HepG2 (cell line): ENCODE measurements at regions not wholly inside any gene's neighbourhood (a gene's known extent, or its start where the extent isn't known, plus 50 kb on each side); places are given as distances from the start of the nearest gene placed in this dataset.
A peak's percentile ranks its signal among the peaks of the same experiment; 100 is the strongest.

Source experiments
- ATAC-seq: fragments of 200-7000 bp; cut with Tn5 transposase; 3 replicates; pipeline ENCODE4 v1.9.1; 2020; ENCODE audit warnings: mild to moderate bottlenecking, moderate library complexity
- BruUV-seq: library from RNA; stranded (reverse); fragments of 400-500 nt; replicated peaks from 2 replicates; lab custom pipeline; 2021; lab: Mats Ljungman, UMichigan
- CTCF ChIA-PET: fragments of 300-600 bp; formaldehyde crosslinking; extraction: SDS; loops from one replicate; lab custom pipeline; 2021; ENCODE audit warnings: low total read pairs, inconsistent platforms, low intra/inter-chr PET ratio; lab: Yijun Ruan, JAX
- POLR2A ChIA-PET: fragments of 350-600 bp; sonication (Branson Sonifier 250); formaldehyde crosslinking; loops from one replicate; lab custom pipeline; 2020; ENCODE audit warnings: antibody characterized with exemption, inconsistent platforms; lab: Yijun Ruan, JAX
- DNase-seq: peaks from one replicate; pipeline ENCODE4 v3.0.0-alpha.2; 2015; ENCODE audit warnings: low spot score
- FAIRE-seq: peaks from 3 replicates; lab custom pipeline; 2011; peaks lifted over from hg19 to GRCh38; lab: Jason Lieb, UNC
- H2AFZ ChIP-seq: one replicate; pipeline ENCODE4 v1.6.1; 2011; ENCODE audit warnings: low read length, inconsistent platforms
- H3K27ac ChIP-seq: fragments of 300-600 bp; 3 replicates; pipeline ENCODE4 v1.8.0; 2011; ENCODE audit warnings: mixed run types, mild to moderate bottlenecking, mixed read lengths, low read length, inconsistent platforms; ENCODE audit not compliant: insufficient read depth; ENCODE audit errors: extremely low read length
- H3K27me3 ChIP-seq, 2 experiments: fragments of 200-600 bp in 1 of 2; 2 replicates in 1 of 2; 3 replicates in 1 of 2; pipeline versions ENCODE4 v1.6.0 to v1.8.0; 2011; ENCODE audit warnings: low read length in 2 of 2, mild to moderate bottlenecking in 2 of 2, moderate library complexity in 2 of 2, inconsistent platforms in 1 of 2; ENCODE audit not compliant: insufficient read depth in 2 of 2, control insufficient read depth in 1 of 2
- H3K36me3 ChIP-seq, 2 experiments: fragments of 200-600 bp in 1 of 2; replicated peaks in 1 of 2; 2 replicates in 1 of 2; 3 replicates in 1 of 2; pipeline versions ENCODE4 v1.5.1 to v1.8.0; 2011; ENCODE audit warnings: low read length in 2 of 2, inconsistent platforms in 1 of 2; ENCODE audit not compliant: insufficient read depth in 2 of 2, control insufficient read depth in 1 of 2
- H3K4me1 ChIP-seq: 2 replicates; pipeline ENCODE4 v1.5.1; 2012; ENCODE audit warnings: low read length, inconsistent platforms; ENCODE audit not compliant: insufficient read depth
- H3K4me2 ChIP-seq: 2 replicates; pipeline ENCODE4 v1.6.0; 2011; ENCODE audit warnings: low read depth, low read length, inconsistent platforms
- H3K4me3 ChIP-seq, 3 experiments: fragments of 200-600 bp in 1 of 3; sonication (generic), shearing (Covaris generic) in 1 of 3; replicated peaks in 1 of 3; 2 replicates each; pipeline ENCODE4 v1.5.1; 2011 to 2016; ENCODE audit warnings: low read length in 3 of 3, inconsistent platforms in 2 of 3, low read depth in 2 of 3, mild to moderate bottlenecking in 2 of 3, control low read depth in 1 of 3, mixed read lengths in 1 of 3; ENCODE audit not compliant: insufficient read depth in 1 of 3
- H3K79me2 ChIP-seq: one replicate; pipeline ENCODE4 v1.6.1; 2011; ENCODE audit warnings: low read length, inconsistent platforms; ENCODE audit not compliant: insufficient read depth
- H3K9ac ChIP-seq: 2 replicates; pipeline ENCODE4 v1.6.0; 2011; ENCODE audit warnings: mild to moderate bottlenecking, low read depth, low read length, inconsistent platforms; ENCODE audit not compliant: insufficient read depth
- H3K9me3 ChIP-seq: 2 replicates; pipeline ENCODE4 v1.5.1; 2012; ENCODE audit warnings: mild to moderate bottlenecking, low read length
- H4K20me1 ChIP-seq: 2 replicates; pipeline ENCODE4 v1.6.0; 2011; ENCODE audit warnings: inconsistent platforms, mild to moderate bottlenecking, low read length, moderate library complexity; ENCODE audit not compliant: insufficient read depth
- ARID5B ChIP-seq: IDR thresholded peaks from 2 replicates; pipeline ENCODE4 v1.4.0; 2020; ENCODE audit warnings: mild to moderate bottlenecking, missing genetic modification reagents
- CBX5 ChIP-seq: sonication (generic); formaldehyde crosslinking; IDR thresholded peaks from 2 replicates; pipeline ENCODE4 v1.4.0; 2020; ENCODE audit warnings: missing genetic modification reagents, borderline replicate concordance
- CREB1 ChIP-seq, 2 experiments: fragments of 450-650 bp in 1 of 2; IDR thresholded peaks; 2 replicates each; pipeline ENCODE4 v1.6.1; 2016 to 2017; ENCODE audit warnings: control low read depth in 1 of 2, mild to moderate bottlenecking in 1 of 2, missing compliant biosample characterization in 1 of 2, missing genetic modification characterization in 1 of 2
- ELF4 ChIP-seq: sonication (generic); formaldehyde crosslinking; IDR thresholded peaks from 2 replicates; pipeline ENCODE4 v1.5.0; 2020; ENCODE audit warnings: missing genetic modification reagents, mild to moderate bottlenecking, moderate library complexity, borderline replicate concordance
- FOXK1 ChIP-seq: sonication (generic); formaldehyde crosslinking; IDR thresholded peaks from 2 replicates; pipeline ENCODE4 v1.4.0; 2020; ENCODE audit warnings: low read depth, missing genetic modification reagents, borderline replicate concordance
- MED1 ChIP-seq: sonication (generic); formaldehyde crosslinking; IDR thresholded peaks from 2 replicates; pipeline ENCODE4 v1.4.0; 2020; ENCODE audit warnings: missing genetic modification reagents
- MTF1 ChIP-seq: sonication (generic); formaldehyde crosslinking; IDR thresholded peaks from 2 replicates; pipeline ENCODE4 v1.5.0; 2020; ENCODE audit warnings: missing genetic modification reagents
- PLSCR1 ChIP-seq: sonication (generic); formaldehyde crosslinking; IDR thresholded peaks from 2 replicates; pipeline ENCODE4 v1.5.0; 2020; ENCODE audit warnings: missing genetic modification reagents, mild to moderate bottlenecking, borderline replicate concordance
- ZNF747 ChIP-seq: sonication (generic); formaldehyde crosslinking; IDR thresholded peaks from 2 replicates; pipeline ENCODE4 v1.8.1; 2023; ENCODE audit warnings: missing genetic modification reagents, mild to moderate bottlenecking, borderline replicate concordance
- WGBS: methylation state at CpG from one replicate; pipeline ENCODE4 v1.1.6; 2017; ENCODE audit warnings: low lambda C conversion rate; 5-methylcytosine and 5-hydroxymethylcytosine counted together
- in situ Hi-C: cut with HindIII; loops from 2 replicates; pipeline ENCODE4 v1.10.0; 2017; ENCODE audit warnings: low pct_unique_long_range_greater_than_20kb; ENCODE audit not compliant: extremely low pct_ligation_motif_present
- intact Hi-C: fragments of 100-400 bp; cut with micrococcal nuclease; formaldehyde crosslinking; loops from one replicate; pipeline ENCODE4 v1.10.0; 2022; ENCODE audit not compliant: unreplicated experiment

GRCh38 chr2:84152462-84152861 lies 306.6 kb downstream of the SUCLG1 start:
- DNase-seq (no peak), ATAC-seq (no peak), FAIRE-seq (no peak)
- H3K4me2 ChIP-seq = no peak overlapping the region
- WGBS = 0% methylated on average over 2 of the region's 2 CpGs
- H2AFZ ChIP-seq = no peak overlapping the region
- no peaks in the 10 kb centered on the region for H3K27me3 ChIP-seq
- POLR2A ChIA-PET = no interaction called here
- in situ Hi-C loops = no loop called here
- no peaks in the 10 kb centered on the region for H3K4me1 ChIP-seq
- CTCF ChIA-PET = no interaction called here
- no peak overlapping the region for H3K9ac ChIP-seq
- no peaks in the 10 kb centered on the region for H3K36me3 ChIP-seq
- H3K27ac ChIP-seq = no peak overlapping the region
- no peak overlapping the region for H3K4me3 ChIP-seq
- intact Hi-C loops = no loop called here
- no TSS peak for BruUV-seq
- H4K20me1 ChIP-seq = no peaks in the 10 kb centered on the region
- H3K79me2 ChIP-seq = no peaks in the 10 kb centered on the region
- no peaks in the 10 kb centered on the region for H3K9me3 ChIP-seq
- TF ChIP-seq MED1 (CRISPR knock-in tag) (no peak), MTF1 (CRISPR knock-in tag) (no peak), PLSCR1 (no peak), ARID5B (no peak), FOXK1 (CRISPR knock-in tag) (no peak), ELF4 (CRISPR knock-in tag) (no peak), ZNF747 (no peak), CREB1 (IDR thresholded peaks at IDR 0.05) (peak; percentile 50), CREB1 (CRISPR knock-in tag; IDR thresholded peaks at IDR 0.05) (no peak), CBX5 (CRISPR knock-in tag) (no peak)
